Stomach (tissue), 4 donors: ENCODE measurements at regions not wholly inside any gene's neighbourhood (a gene's known extent, or its start where the extent isn't known, plus 50 kb on each side); places are given as distances from the start of the nearest gene placed in this dataset.

Source experiments
- EP300 ChIP-seq: sonication (generic); formaldehyde crosslinking; IDR thresholded peaks from one replicate; pipeline ENCODE4 v1.6.1; 2017; ENCODE audit warnings: antibody characterized with exemption
- TF ChIP-seq, protein P1 (sequence below), 7 experiments: fragments of 450-650 bp in 4 of 7; fragments of 200-600 bp in 3 of 7; sonication (generic) in 3 of 7; IDR thresholded peaks; one replicate each; pipeline ENCODE4 v1.5.1; 2016 to 2019; ENCODE audit warnings: antibody characterized with exemption in 7 of 7, control low read depth in 2 of 7, mild to moderate bottlenecking in 1 of 7

DNA sequence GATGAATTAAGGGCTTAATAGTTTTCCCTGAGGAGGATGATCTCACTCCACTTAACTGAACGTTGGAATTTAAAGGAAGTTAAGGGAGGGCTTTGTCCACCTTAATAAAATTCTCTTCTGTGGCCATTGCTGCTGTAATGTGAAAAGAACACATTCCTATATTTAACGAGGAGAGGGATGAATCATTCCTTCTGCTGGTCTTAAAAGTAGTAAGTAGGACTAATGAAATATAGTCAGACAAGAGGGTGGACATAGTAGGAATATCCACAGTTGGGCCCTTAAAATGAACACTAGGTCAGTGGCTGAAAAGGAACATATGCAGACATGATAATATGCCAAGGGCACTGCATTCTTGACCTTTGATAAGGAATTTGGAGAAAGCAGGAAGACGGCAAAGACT, 405.6 kb downstream of the PMP22 start:
- TF ChIP-seq, protein P1, sequence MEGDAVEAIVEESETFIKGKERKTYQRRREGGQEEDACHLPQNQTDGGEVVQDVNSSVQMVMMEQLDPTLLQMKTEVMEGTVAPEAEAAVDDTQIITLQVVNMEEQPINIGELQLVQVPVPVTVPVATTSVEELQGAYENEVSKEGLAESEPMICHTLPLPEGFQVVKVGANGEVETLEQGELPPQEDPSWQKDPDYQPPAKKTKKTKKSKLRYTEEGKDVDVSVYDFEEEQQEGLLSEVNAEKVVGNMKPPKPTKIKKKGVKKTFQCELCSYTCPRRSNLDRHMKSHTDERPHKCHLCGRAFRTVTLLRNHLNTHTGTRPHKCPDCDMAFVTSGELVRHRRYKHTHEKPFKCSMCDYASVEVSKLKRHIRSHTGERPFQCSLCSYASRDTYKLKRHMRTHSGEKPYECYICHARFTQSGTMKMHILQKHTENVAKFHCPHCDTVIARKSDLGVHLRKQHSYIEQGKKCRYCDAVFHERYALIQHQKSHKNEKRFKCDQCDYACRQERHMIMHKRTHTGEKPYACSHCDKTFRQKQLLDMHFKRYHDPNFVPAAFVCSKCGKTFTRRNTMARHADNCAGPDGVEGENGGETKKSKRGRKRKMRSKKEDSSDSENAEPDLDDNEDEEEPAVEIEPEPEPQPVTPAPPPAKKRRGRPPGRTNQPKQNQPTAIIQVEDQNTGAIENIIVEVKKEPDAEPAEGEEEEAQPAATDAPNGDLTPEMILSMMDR (IDR thresholded peaks at IDR 0.05): no peak
- no peak for TF ChIP-seq EP300
